ENCODE measurements at regions not wholly inside any gene's neighbourhood (a gene's known extent, or its start where the extent isn't known, plus 50 kb on each side); places are given as distances from the start of the nearest gene placed in this dataset.
"Not testable (repeated sequence)": the region's sequence is repeated elsewhere in the genome, so short reads cannot be mapped to it uniquely, and the experiment has no call there.

GRCh38 chr10:33022090-33022489, 64.1 kb upstream of the ITGB1 start:
- DNase-seq (ENCODE audit: low read depth, low spot score) = no peak
- no peak overlapping the region for H3K4me3 ChIP-seq (ENCODE audit: low read depth, low read length)
- in situ Hi-C loops (cut with HindIII; ENCODE audit: low sequenced_read_pairs) = no loop called here
- TF ChIP-seq, protein P1, sequence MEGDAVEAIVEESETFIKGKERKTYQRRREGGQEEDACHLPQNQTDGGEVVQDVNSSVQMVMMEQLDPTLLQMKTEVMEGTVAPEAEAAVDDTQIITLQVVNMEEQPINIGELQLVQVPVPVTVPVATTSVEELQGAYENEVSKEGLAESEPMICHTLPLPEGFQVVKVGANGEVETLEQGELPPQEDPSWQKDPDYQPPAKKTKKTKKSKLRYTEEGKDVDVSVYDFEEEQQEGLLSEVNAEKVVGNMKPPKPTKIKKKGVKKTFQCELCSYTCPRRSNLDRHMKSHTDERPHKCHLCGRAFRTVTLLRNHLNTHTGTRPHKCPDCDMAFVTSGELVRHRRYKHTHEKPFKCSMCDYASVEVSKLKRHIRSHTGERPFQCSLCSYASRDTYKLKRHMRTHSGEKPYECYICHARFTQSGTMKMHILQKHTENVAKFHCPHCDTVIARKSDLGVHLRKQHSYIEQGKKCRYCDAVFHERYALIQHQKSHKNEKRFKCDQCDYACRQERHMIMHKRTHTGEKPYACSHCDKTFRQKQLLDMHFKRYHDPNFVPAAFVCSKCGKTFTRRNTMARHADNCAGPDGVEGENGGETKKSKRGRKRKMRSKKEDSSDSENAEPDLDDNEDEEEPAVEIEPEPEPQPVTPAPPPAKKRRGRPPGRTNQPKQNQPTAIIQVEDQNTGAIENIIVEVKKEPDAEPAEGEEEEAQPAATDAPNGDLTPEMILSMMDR (IDR thresholded peaks at IDR 0.05; ENCODE audit: low read depth, low read length) = no peak

DNA sequence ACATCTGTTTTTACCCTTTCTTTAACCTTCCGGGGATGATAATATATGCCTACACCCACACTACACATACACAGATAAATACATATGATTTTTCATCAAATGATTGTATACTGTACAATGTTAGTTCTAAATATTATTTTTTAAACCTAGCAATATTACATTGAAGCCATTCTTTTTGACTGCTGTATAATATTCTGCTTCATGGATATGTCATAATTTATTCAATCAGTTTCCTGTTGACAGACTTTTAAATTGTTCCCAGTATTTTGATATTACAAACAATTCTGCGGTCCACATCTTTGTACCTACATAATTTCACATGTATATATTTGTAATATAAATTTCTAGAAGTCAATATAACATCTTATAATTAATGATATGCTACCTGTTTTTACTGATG, 59.0 kb upstream of the ITGB1 start:
- TF ChIP-seq, protein P1 (IDR thresholded peaks at IDR 0.05; ENCODE audit: low read depth, low read length) = no peak
- in situ Hi-C loops (cut with HindIII; ENCODE audit: low sequenced_read_pairs) = no loop called here

GRCh38 chr10:33015761-33016547, 57.9 kb upstream of the ITGB1 start:
- in situ Hi-C loops (cut with HindIII; ENCODE audit: low sequenced_read_pairs) = no loop called here
- TF ChIP-seq, protein P1 (IDR thresholded peaks at IDR 0.05; ENCODE audit: low read depth, low read length) = no peak
- DNase-seq (ENCODE audit: low read depth, low spot score) = peak; percentile 88
- no peak overlapping the region for H3K4me3 ChIP-seq (ENCODE audit: low read depth, low read length)

More for the DNA sequence above, 59.0 kb upstream of the ITGB1 start:
- no peak overlapping the region for H3K4me3 ChIP-seq (ENCODE audit: low read depth, low read length)
- no peak for DNase-seq (ENCODE audit: low read depth, low spot score)

- in situ Hi-C loops (cut with HindIII; ENCODE audit: low sequenced_read_pairs); DNase-seq (ENCODE audit: low read depth, low spot score); H3K4me3 ChIP-seq (ENCODE audit: low read depth, low read length): not testable (repeated sequence)
Observed at GRCh38 chr10:33013331-33013730, 55.3 kb upstream of the ITGB1 start.

DNA sequence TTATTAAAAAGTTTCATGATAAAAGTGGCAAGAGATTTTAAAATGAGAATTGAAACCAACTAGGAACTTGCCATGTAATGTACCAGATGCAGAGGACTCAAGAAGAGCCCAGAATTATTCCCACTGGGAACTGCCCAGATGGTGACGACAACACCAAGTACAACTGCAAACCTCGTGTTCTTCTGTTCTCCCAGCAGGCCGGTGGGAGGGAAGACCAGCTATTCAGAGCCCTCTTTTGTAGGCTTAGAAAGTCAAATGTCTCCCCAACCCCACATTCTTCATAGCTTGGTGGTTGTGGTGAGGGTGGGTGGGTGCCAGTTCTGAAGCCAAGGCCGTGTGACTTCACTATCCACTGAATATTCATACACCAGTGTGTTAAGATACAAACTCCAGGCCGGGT, 54.3 kb upstream of the ITGB1 start:
- TF ChIP-seq, protein P1 (IDR thresholded peaks at IDR 0.05; ENCODE audit: low read depth, low read length) = no peak
- H3K4me3 ChIP-seq (ENCODE audit: low read depth, low read length) = no peak overlapping the region
- DNase-seq (ENCODE audit: low read depth, low spot score) = no peak
- in situ Hi-C loops (cut with HindIII; ENCODE audit: low sequenced_read_pairs) = no loop called here

DNA sequence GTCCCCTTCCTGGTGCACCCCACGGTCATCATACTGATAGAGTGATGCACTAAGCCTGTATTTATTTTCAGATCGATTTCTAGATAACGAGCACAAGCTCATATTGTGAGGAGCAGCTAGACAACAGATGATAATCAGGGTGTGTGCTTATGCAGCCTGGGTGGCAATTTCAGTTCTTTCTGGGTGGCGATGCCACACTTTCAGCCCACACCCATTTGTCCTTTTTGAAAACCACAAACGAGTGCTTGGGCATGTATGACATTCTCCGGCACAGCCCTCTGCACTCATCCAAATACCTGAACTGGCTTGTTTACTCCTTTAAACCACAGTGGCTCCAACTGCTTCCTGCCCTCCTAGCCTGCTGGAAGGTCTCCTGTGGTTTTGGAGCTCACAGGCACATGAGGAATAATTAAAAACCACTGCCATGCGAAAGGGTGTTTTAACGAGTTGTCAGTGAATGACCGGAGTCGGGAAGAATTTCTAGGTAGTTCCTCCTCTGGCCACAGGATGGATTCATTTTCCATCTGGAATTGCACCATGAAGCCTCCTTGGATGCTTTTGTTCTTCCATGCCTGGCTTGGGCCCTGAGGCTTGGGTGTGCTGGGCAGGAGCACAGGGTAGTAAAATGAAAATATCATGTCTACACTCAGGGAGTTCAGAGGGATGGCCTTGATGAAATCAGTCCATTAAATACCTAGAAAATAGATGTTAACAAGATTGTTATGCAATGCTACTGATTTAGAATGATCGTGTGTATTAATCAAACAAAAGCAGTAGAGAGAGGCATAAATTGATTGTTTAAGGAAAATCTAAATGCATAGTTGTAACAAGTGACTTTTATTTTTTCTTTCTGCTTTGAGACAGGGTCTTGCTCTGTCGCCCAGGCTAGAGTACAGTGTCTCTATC, 52.4 kb upstream of the ITGB1 start:
- no peak overlapping the region for H3K4me3 ChIP-seq (ENCODE audit: low read depth, low read length)
- in situ Hi-C loops (cut with HindIII; ENCODE audit: low sequenced_read_pairs) = no loop called here
- TF ChIP-seq, protein P1 (IDR thresholded peaks at IDR 0.05; ENCODE audit: low read depth, low read length) = peak; percentile 57
- peak; percentile 83 for DNase-seq (ENCODE audit: low read depth, low spot score)

All from astrocyte of the spinal cord (primary cell).